Osteoblast (primary cell): ENCODE measurements at regions not wholly inside any gene's neighbourhood (a gene's known extent, or its start where the extent isn't known, plus 50 kb on each side); places are given as distances from the start of the nearest gene placed in this dataset.
"Not testable (repeated sequence)": the region's sequence is repeated elsewhere in the genome, so short reads cannot be mapped to it uniquely, and the experiment has no call there.

Source experiments
- DNase-seq: peaks from one replicate; pipeline ENCODE4 v3.0.0; 2011; ENCODE audit warnings: low spot score, mixed read lengths; ENCODE audit not compliant: insufficient read length; ENCODE audit errors: missing footprints
- H2AFZ ChIP-seq: 2 replicates; pipeline ENCODE4 v1.6.0; 2011; ENCODE audit warnings: mild to moderate bottlenecking, low read length
- H3K27ac ChIP-seq: 2 replicates; pipeline ENCODE4 v1.5.1; 2011; ENCODE audit warnings: mild to moderate bottlenecking, low read depth, low read length, moderate library complexity
- H3K27me3 ChIP-seq: 2 replicates; pipeline ENCODE4 v1.6.0; 2012; ENCODE audit warnings: mild to moderate bottlenecking, control low read depth, inconsistent platforms, low read length, moderate library complexity; ENCODE audit not compliant: insufficient read depth
- H3K36me3 ChIP-seq: 2 replicates; pipeline ENCODE4 v1.5.1; 2011; ENCODE audit warnings: mild to moderate bottlenecking, low read length, control low read depth, moderate library complexity; ENCODE audit not compliant: insufficient read depth
- H3K4me1 ChIP-seq: 2 replicates; pipeline ENCODE4 v1.5.1; 2011; ENCODE audit warnings: mild to moderate bottlenecking, low read length, control low read depth, moderate library complexity; ENCODE audit not compliant: insufficient read depth
- H3K4me2 ChIP-seq: 2 replicates; pipeline ENCODE4 v1.6.0; 2011; ENCODE audit warnings: mild to moderate bottlenecking, low read length; ENCODE audit not compliant: insufficient read depth
- H3K4me3 ChIP-seq: fragments of 200-600 bp; sonication (generic); 3 replicates; pipeline ENCODE4 v1.5.1; 2012; ENCODE audit warnings: mild to moderate bottlenecking, low read length, inconsistent platforms; ENCODE audit not compliant: insufficient read depth
- H3K79me2 ChIP-seq: 2 replicates; pipeline ENCODE4 v1.6.0; 2012; ENCODE audit warnings: mild to moderate bottlenecking, low read length, control low read depth, inconsistent platforms; ENCODE audit not compliant: insufficient read depth
- H3K9me3 ChIP-seq: 2 replicates; pipeline ENCODE4 v1.5.1; 2011; ENCODE audit warnings: low read depth, low read length, control low read depth
- H4K20me1 ChIP-seq: 2 replicates; pipeline ENCODE4 v1.6.0; 2012; ENCODE audit warnings: mild to moderate bottlenecking, low read length, control low read depth; ENCODE audit not compliant: insufficient read depth
- CTCF ChIP-seq: IDR thresholded peaks from 2 replicates; pipeline ENCODE4 v1.5.1; 2011; ENCODE audit warnings: mild to moderate bottlenecking, low read depth, low read length, moderate library complexity; ENCODE audit errors: extremely low read depth

GRCh38 chr3:26932752-26933151 lies 310.2 kb downstream of the LRRC3B start:
- Histone ChIP-seq H3K4me2 (no peak overlapping the region), H3K36me3 (no peaks in the 10 kb centered on the region), H3K4me1 (no peaks in the 10 kb centered on the region), H3K27ac (no peak overlapping the region), H3K27me3 (no peaks in the 10 kb centered on the region), H2AFZ (no peak overlapping the region), H3K4me3 (no peak overlapping the region), H4K20me1 (no peaks in the 10 kb centered on the region), H3K9me3 (no peaks in the 10 kb centered on the region), H3K79me2 (no peaks in the 10 kb centered on the region)
- no peak for DNase-seq
- TF ChIP-seq CTCF, result no peak

DNA sequence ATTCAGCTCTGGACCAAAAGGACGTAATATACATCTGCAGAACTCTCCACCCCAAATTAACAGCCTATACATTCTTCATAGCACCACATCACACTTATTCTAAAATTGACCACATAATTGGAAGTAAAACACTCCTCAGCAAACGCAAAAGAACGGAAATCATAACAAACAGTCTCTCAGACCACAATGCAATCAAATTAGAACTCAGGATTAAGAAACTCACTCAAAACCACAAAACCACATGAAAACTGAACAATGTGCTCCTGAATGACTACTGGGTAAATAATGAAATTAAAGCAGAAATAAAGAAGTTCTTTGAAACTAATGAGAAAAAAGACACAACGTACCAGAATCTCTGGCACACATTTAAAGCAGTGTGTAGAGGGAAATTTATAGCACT lies 322.9 kb downstream of the LRRC3B start:
- H4K20me1 ChIP-seq, H2AFZ ChIP-seq, H3K9me3 ChIP-seq, DNase-seq, H3K27me3 ChIP-seq, H3K27ac ChIP-seq, H3K79me2 ChIP-seq, H3K36me3 ChIP-seq, H3K4me2 ChIP-seq, H3K4me3 ChIP-seq, H3K4me1 ChIP-seq: not testable (repeated sequence)

- no peak for DNase-seq
Measured at GRCh38 chr3:26960382-26960781, 337.8 kb downstream of the LRRC3B start.

GRCh38 chr3:26962492-26963360 lies 340.2 kb downstream of the LRRC3B start:
- Histone ChIP-seq H3K79me2 (no peaks in the 10 kb centered on the region), H3K9me3 (no peaks in the 10 kb centered on the region), H3K4me1 (no peaks in the 10 kb centered on the region), H2AFZ (no peak overlapping the region), H4K20me1 (no peaks in the 10 kb centered on the region), H3K4me3 (no peak overlapping the region), H3K36me3 (no peaks in the 10 kb centered on the region), H3K4me2 (no peak overlapping the region), H3K27ac (no peak overlapping the region), H3K27me3 (no peaks in the 10 kb centered on the region)
- DNase-seq, result no peak
- no peak for TF ChIP-seq CTCF

More at GRCh38 chr3:26960382-26960781, 337.8 kb downstream of the LRRC3B start:
- no peaks in the 10 kb centered on the region for H3K9me3 ChIP-seq
- H3K4me2 ChIP-seq, result no peak overlapping the region
- H3K79me2 ChIP-seq, result no peaks in the 10 kb centered on the region
- H3K27me3 ChIP-seq, result no peaks in the 10 kb centered on the region
- H3K4me3 ChIP-seq, result no peak overlapping the region
- no peaks in the 10 kb centered on the region for H3K36me3 ChIP-seq
- TF ChIP-seq CTCF, result no peak
- no peak overlapping the region for H3K27ac ChIP-seq
- no peaks in the 10 kb centered on the region for H4K20me1 ChIP-seq
- H2AFZ ChIP-seq, result no peak overlapping the region
- H3K4me1 ChIP-seq, result no peaks in the 10 kb centered on the region
